Parathyroid adenoma (tissue), 2 donors: ENCODE measurements at regions not wholly inside any gene's neighbourhood (a gene's known extent, or its start where the extent isn't known, plus 50 kb on each side); places are given as distances from the start of the nearest gene placed in this dataset.

Source experiments
- H2AFZ ChIP-seq: fragments of 300-600 bp; sonication (generic); one replicate; pipeline ENCODE4 v1.7.0; 2017; ENCODE audit warnings: antibody characterized with exemption, mild to moderate bottlenecking
- H3K27ac ChIP-seq: fragments of 300-600 bp; sonication (generic); one replicate; pipeline ENCODE4 v1.7.0; 2017
- H3K27me3 ChIP-seq: fragments of 300-600 bp; sonication (generic); one replicate; pipeline ENCODE4 v1.7.0; 2017; ENCODE audit warnings: low read length; ENCODE audit not compliant: control insufficient read depth, insufficient read depth
- H3K36me3 ChIP-seq: fragments of 300-600 bp; sonication (generic); one replicate; pipeline ENCODE4 v1.7.0; 2017; ENCODE audit warnings: low read length; ENCODE audit not compliant: control insufficient read depth, insufficient read depth
- H3K4me1 ChIP-seq: fragments of 300-600 bp; sonication (generic); one replicate; pipeline ENCODE4 v1.7.0; 2017; ENCODE audit warnings: control low read depth
- H3K4me2 ChIP-seq: fragments of 300-600 bp; sonication (generic); one replicate; pipeline ENCODE4 v1.7.0; 2017; ENCODE audit warnings: low read length
- H3K4me3 ChIP-seq: fragments of 300-600 bp; sonication (generic); one replicate; pipeline ENCODE4 v1.7.0; 2017; ENCODE audit warnings: low read depth, low read length
- H3K79me2 ChIP-seq: fragments of 300-600 bp; sonication (generic); one replicate; pipeline ENCODE4 v1.7.0; 2017; ENCODE audit warnings: control low read depth
- H3K9ac ChIP-seq: fragments of 300-600 bp; sonication (generic); one replicate; pipeline ENCODE4 v1.7.0; 2017; ENCODE audit warnings: mild to moderate bottlenecking
- H3K9me3 ChIP-seq: fragments of 300-600 bp; sonication (generic); one replicate; pipeline ENCODE4 v1.7.0; 2017; ENCODE audit warnings: low read length; ENCODE audit not compliant: control insufficient read depth
- CTCF ChIP-seq: fragments of 300-600 bp; sonication (generic); IDR thresholded peaks from one replicate; pipeline ENCODE4 v1.7.0; 2017; ENCODE audit warnings: antibody characterized with exemption, mild to moderate bottlenecking
- donor health status: primary hyperparathyroidism.

- Histone ChIP-seq H3K9ac (no peak overlapping the region), H3K27me3 (no peaks in the 10 kb centered on the region), H3K4me3 (no peak overlapping the region), H3K27ac (no peak overlapping the region), H3K9me3 (no peaks in the 10 kb centered on the region), H3K4me2 (no peak overlapping the region), H2AFZ (no peak overlapping the region), H3K36me3 (no peaks in the 10 kb centered on the region), H3K4me1 (no peaks in the 10 kb centered on the region), H3K79me2 (no peaks in the 10 kb centered on the region)
- TF ChIP-seq CTCF: no peak
These were observed 281.0 kb upstream of the KIRREL3 start for GRCh38 chr11:127281534-127281933.

GRCh38 chr11:127275774-127276173 lies 275.2 kb upstream of the KIRREL3 start:
- no peak overlapping the region for H2AFZ ChIP-seq
- no peak overlapping the region for H3K4me2 ChIP-seq
- H3K4me3 ChIP-seq: no peak overlapping the region
- no peak overlapping the region for H3K27ac ChIP-seq
- no peaks in the 10 kb centered on the region for H3K27me3 ChIP-seq
- H3K4me1 ChIP-seq: no peaks in the 10 kb centered on the region
- H3K36me3 ChIP-seq: no peaks in the 10 kb centered on the region
- no peak for TF ChIP-seq CTCF
- no peaks in the 10 kb centered on the region for H3K9me3 ChIP-seq
- H3K9ac ChIP-seq: no peak overlapping the region
- no peaks in the 10 kb centered on the region for H3K79me2 ChIP-seq

- no peaks in the 10 kb centered on the region for H3K36me3 ChIP-seq
- H3K9ac ChIP-seq: no peak overlapping the region
- H3K79me2 ChIP-seq: no peaks in the 10 kb centered on the region
- H3K4me3 ChIP-seq: no peak overlapping the region
- no peak overlapping the region for H2AFZ ChIP-seq
- no peaks in the 10 kb centered on the region for H3K27me3 ChIP-seq
- H3K4me1 ChIP-seq: no peaks in the 10 kb centered on the region
- H3K4me2 ChIP-seq: no peak overlapping the region
- no peak overlapping the region for H3K27ac ChIP-seq
- H3K9me3 ChIP-seq: no peaks in the 10 kb centered on the region
- TF ChIP-seq CTCF: no peak
These were observed 273.7 kb upstream of the KIRREL3 start for GRCh38 chr11:127274328-127274676.

- Histone ChIP-seq H3K27ac (no peak overlapping the region), H2AFZ (no peak overlapping the region), H3K9ac (no peak overlapping the region), H3K36me3 (no peaks in the 10 kb centered on the region), H3K4me3 (no peak overlapping the region), H3K9me3 (no peaks in the 10 kb centered on the region), H3K4me1 (no peaks in the 10 kb centered on the region), H3K79me2 (no peaks in the 10 kb centered on the region), H3K4me2 (no peak overlapping the region), H3K27me3 (no peaks in the 10 kb centered on the region)
- no peak for TF ChIP-seq CTCF
These were observed 273.2 kb upstream of the KIRREL3 start for GRCh38 chr11:127273593-127274327.

GRCh38 chr11:127270851-127271250 lies 270.3 kb upstream of the KIRREL3 start:
- Histone ChIP-seq H3K4me3 (no peak overlapping the region), H2AFZ (no peak overlapping the region), H3K79me2 (no peaks in the 10 kb centered on the region), H3K4me1 (no peaks in the 10 kb centered on the region), H3K9me3 (no peaks in the 10 kb centered on the region), H3K9ac (no peak overlapping the region), H3K4me2 (no peak overlapping the region), H3K36me3 (no peaks in the 10 kb centered on the region), H3K27me3 (no peaks in the 10 kb centered on the region), H3K27ac (no peak overlapping the region)
- TF ChIP-seq CTCF: no peak
